ENCODE measurements at regions not wholly inside any gene's neighbourhood (a gene's known extent, or its start where the extent isn't known, plus 50 kb on each side); places are given as distances from the start of the nearest gene placed in this dataset.

- no peak for DNase-seq (ENCODE audit: low read depth in 2 of 2)
- Histone ChIP-seq H3K4me1 (ENCODE audit: control insufficient read depth, extremely low read depth, insufficient read depth, low read length) (no peaks in the 10 kb centered on the region), H3K79me2 (ENCODE audit: control insufficient read depth, insufficient read depth, low read length) (no peaks in the 10 kb centered on the region), H3K36me3 (ENCODE audit: control insufficient read depth, insufficient read depth, low read length) (no peaks in the 10 kb centered on the region), H3K9me3 (ENCODE audit: control insufficient read depth, insufficient read depth, low read depth, low read length) (no peaks in the 10 kb centered on the region), H3K9ac (ENCODE audit: insufficient read depth, low read length) (no peak overlapping the region), H3K4me3 (replicated peaks in 1 of 4; ENCODE audit: control extremely low read depth in 1 of 4, insufficient read depth in 1 of 4, low read depth in 3 of 4, low read length in 4 of 4) (no peak overlapping the region), H4K20me1 (ENCODE audit: control insufficient read depth, extremely low read depth, insufficient read depth, low read length) (no peaks in the 10 kb centered on the region), H3K27ac (ENCODE audit: insufficient read depth, low read length) (no peak overlapping the region), H3K4me2 (ENCODE audit: extremely low read depth, insufficient read depth, low read length) (no peak overlapping the region), H3K27me3 (ENCODE audit: control insufficient read depth, insufficient read depth, low read length) (no peaks in the 10 kb centered on the region), H2AFZ (ENCODE audit: low read length) (no peak overlapping the region)
- TF ChIP-seq EZH2 (IDR thresholded peaks at IDR 0.05; ENCODE audit: low read length, missing control alignments) (no peak), CTCF (conservative IDR thresholded peaks at IDR 0.05 in 1 of 2, IDR thresholded peaks at IDR 0.05 in 1 of 2; ENCODE audit: low read depth in 1 of 2, low read length in 2 of 2) (no peak)
Observed at GRCh38 chr5:38105231-38105570, 153.2 kb upstream of the EGFLAM start.

GRCh38 chr5:38104497-38105230 lies 153.7 kb upstream of the EGFLAM start:
- Histone ChIP-seq H3K4me1 (ENCODE audit: control insufficient read depth, extremely low read depth, insufficient read depth, low read length) (no peaks in the 10 kb centered on the region), H3K79me2 (ENCODE audit: control insufficient read depth, insufficient read depth, low read length) (no peaks in the 10 kb centered on the region), H3K27ac (ENCODE audit: insufficient read depth, low read length) (no peak overlapping the region), H3K27me3 (ENCODE audit: control insufficient read depth, insufficient read depth, low read length) (no peaks in the 10 kb centered on the region), H3K9ac (ENCODE audit: insufficient read depth, low read length) (no peak overlapping the region), H3K4me3 (replicated peaks in 1 of 4; ENCODE audit: control extremely low read depth in 1 of 4, insufficient read depth in 1 of 4, low read depth in 3 of 4, low read length in 4 of 4) (no peak overlapping the region), H3K36me3 (ENCODE audit: control insufficient read depth, insufficient read depth, low read length) (no peaks in the 10 kb centered on the region), H3K9me3 (ENCODE audit: control insufficient read depth, insufficient read depth, low read depth, low read length) (no peaks in the 10 kb centered on the region), H4K20me1 (ENCODE audit: control insufficient read depth, extremely low read depth, insufficient read depth, low read length) (no peaks in the 10 kb centered on the region), H3K4me2 (ENCODE audit: extremely low read depth, insufficient read depth, low read length) (no peak overlapping the region), H2AFZ (ENCODE audit: low read length) (no peak overlapping the region)
- TF ChIP-seq EZH2 (IDR thresholded peaks at IDR 0.05; ENCODE audit: low read length, missing control alignments), result no peak
- TF ChIP-seq CTCF (conservative IDR thresholded peaks at IDR 0.05 in 1 of 2, IDR thresholded peaks at IDR 0.05 in 1 of 2; ENCODE audit: low read depth in 1 of 2, low read length in 2 of 2), result no peak
- peak in 1 of 2 donors; percentile 5 for DNase-seq (ENCODE audit: low read depth in 2 of 2)

GRCh38 chr5:38101897-38102296 lies 156.5 kb upstream of the EGFLAM start:
- Histone ChIP-seq H3K27ac (ENCODE audit: insufficient read depth, low read length) (no peak overlapping the region), H3K9ac (ENCODE audit: insufficient read depth, low read length) (no peak overlapping the region), H3K4me1 (ENCODE audit: control insufficient read depth, extremely low read depth, insufficient read depth, low read length) (no peaks in the 10 kb centered on the region), H3K4me3 (replicated peaks in 1 of 4; ENCODE audit: control extremely low read depth in 1 of 4, insufficient read depth in 1 of 4, low read depth in 3 of 4, low read length in 4 of 4) (no peak overlapping the region), H3K9me3 (ENCODE audit: control insufficient read depth, insufficient read depth, low read depth, low read length) (no peaks in the 10 kb centered on the region), H3K4me2 (ENCODE audit: extremely low read depth, insufficient read depth, low read length) (no peak overlapping the region), H3K36me3 (ENCODE audit: control insufficient read depth, insufficient read depth, low read length) (no peaks in the 10 kb centered on the region), H4K20me1 (ENCODE audit: control insufficient read depth, extremely low read depth, insufficient read depth, low read length) (no peaks in the 10 kb centered on the region), H3K27me3 (ENCODE audit: control insufficient read depth, insufficient read depth, low read length) (no peaks in the 10 kb centered on the region), H3K79me2 (ENCODE audit: control insufficient read depth, insufficient read depth, low read length) (no peaks in the 10 kb centered on the region), H2AFZ (ENCODE audit: low read length) (no peak overlapping the region)
- no peak for DNase-seq (ENCODE audit: low read depth in 2 of 2)
- TF ChIP-seq CTCF (conservative IDR thresholded peaks at IDR 0.05 in 1 of 2, IDR thresholded peaks at IDR 0.05 in 1 of 2; ENCODE audit: low read depth in 1 of 2, low read length in 2 of 2) (no peak), EZH2 (IDR thresholded peaks at IDR 0.05; ENCODE audit: low read length, missing control alignments) (no peak)
